T-helper 2 cell treated with Interferon-gamma antibody and Interleukin-4, amounts not matched to agents 5 μg/mL and 100 μg/mL, for 36 hours (primary cell): ENCODE measurements at regions not wholly inside any gene's neighbourhood (a gene's known extent, or its start where the extent isn't known, plus 50 kb on each side); places are given as distances from the start of the nearest gene placed in this dataset.
"Not testable (repeated sequence)": the region's sequence is repeated elsewhere in the genome, so short reads cannot be mapped to it uniquely, and the experiment has no call there.

Experiments
- DNase-seq: peaks from one replicate; pipeline ENCODE4 v3.0.0; 2021; ENCODE audit warnings: low spot score
- H3K27ac Mint-ChIP-seq: one replicate; pipeline ENCODE4 v1.8.0; 2021; ENCODE audit warnings: mild to moderate bottlenecking, mixed read lengths
- H3K27me3 Mint-ChIP-seq: one replicate; pipeline ENCODE4 v1.8.0; 2021; ENCODE audit warnings: low read depth, mixed read lengths
- H3K36me3 Mint-ChIP-seq: one replicate; pipeline ENCODE4 v1.8.0; 2021; ENCODE audit warnings: low read depth, mixed read lengths
- H3K4me1 Mint-ChIP-seq: one replicate; pipeline ENCODE4 v1.8.0; 2021; ENCODE audit warnings: low read depth, mixed read lengths
- H3K4me3 Mint-ChIP-seq: one replicate; pipeline ENCODE4 v1.8.0; 2022; ENCODE audit warnings: mild to moderate bottlenecking, moderate library complexity, mixed read lengths
- H3K9me3 Mint-ChIP-seq: one replicate; pipeline ENCODE4 v1.8.0; 2021; ENCODE audit warnings: mixed read lengths

DNA sequence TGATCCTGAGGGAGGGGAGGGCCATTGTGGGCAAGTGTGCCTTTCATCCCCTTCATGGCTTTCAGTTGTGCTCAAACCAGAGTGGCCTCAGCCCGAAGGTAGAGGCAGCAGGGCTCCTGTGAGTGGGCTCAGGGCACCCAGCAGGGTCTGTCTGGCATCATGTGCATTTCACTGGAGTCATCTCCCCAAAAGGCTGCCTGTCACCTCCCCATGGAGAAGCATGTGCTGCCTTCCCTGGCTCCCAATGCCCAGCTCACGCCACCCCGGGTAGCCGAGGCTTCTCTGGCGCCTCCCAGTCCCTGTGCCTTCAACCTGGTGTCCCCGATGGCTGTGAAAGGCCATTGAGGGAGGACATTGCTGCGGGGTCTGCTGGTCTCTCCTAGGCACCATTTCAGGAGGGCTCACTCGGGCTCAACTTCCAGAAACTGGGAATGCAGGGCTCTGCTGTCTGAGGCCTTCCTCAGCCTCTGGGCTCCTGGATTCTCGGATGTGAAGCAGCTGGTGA, 213.9 kb downstream of the BANP start:
- DNase-seq, H3K4me1 Mint-ChIP-seq: not testable (repeated sequence)

DNA sequence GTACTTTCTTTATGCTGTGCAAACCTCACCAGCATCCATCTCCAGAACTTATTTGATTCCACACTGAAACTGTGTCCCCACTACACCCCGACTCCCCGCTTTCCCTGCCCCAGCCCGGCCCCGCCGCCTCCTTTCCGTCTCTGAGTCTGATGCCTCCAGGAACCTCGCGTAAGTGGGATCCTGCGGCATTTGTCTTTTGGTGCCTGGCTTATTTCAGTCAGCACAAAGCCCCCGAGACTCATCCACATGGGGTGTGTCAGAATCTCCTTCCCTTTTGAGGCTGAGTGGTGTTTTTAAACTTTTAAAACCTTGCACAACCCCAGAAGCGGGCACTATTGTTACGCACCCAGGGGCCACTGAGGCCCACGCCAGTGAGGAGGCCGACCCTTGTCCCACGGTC, 214.4 kb downstream of the BANP start:
- H3K27me3 Mint-ChIP-seq, H3K27ac Mint-ChIP-seq, H3K36me3 Mint-ChIP-seq: not testable (repeated sequence)

More for the DNA sequence above, 213.9 kb downstream of the BANP start:
- H3K27ac Mint-ChIP-seq, H3K4me3 Mint-ChIP-seq, H3K36me3 Mint-ChIP-seq, H3K27me3 Mint-ChIP-seq, H3K9me3 Mint-ChIP-seq: not testable (repeated sequence)

DNA sequence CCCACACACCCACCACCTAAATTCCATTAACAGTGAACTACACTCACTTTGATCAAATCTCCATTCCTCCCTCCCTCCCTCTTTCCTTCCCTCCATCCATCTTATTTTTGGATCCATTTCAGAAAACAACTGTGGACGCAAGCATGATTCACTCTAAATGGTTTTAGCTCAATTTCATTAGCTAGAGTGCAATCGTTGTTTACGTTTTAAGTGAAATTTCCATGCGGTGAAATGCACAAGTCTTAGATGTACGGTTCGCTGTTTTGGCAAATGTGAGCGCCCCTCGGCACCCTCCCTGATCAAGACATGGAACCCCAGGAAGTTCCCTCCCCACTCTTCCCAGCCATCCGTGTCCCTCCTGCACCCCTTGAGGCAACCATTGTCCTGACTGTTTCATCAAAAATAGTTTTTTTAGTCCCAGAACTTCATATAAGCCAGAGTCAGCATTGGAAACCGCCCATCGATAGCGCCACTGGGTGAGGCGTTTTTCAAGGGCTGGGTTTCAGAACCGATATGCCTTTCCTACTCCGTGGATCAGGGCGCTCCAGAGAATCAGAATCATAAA, 215.1 kb downstream of the BANP start:
- not testable (repeated sequence) for H3K4me3 Mint-ChIP-seq, H3K27ac Mint-ChIP-seq, H3K27me3 Mint-ChIP-seq, H3K4me1 Mint-ChIP-seq, H3K36me3 Mint-ChIP-seq, DNase-seq, H3K9me3 Mint-ChIP-seq

More for the DNA sequence above, 214.4 kb downstream of the BANP start:
- H3K4me3 Mint-ChIP-seq, H3K4me1 Mint-ChIP-seq, DNase-seq, H3K9me3 Mint-ChIP-seq: not testable (repeated sequence)

DNA sequence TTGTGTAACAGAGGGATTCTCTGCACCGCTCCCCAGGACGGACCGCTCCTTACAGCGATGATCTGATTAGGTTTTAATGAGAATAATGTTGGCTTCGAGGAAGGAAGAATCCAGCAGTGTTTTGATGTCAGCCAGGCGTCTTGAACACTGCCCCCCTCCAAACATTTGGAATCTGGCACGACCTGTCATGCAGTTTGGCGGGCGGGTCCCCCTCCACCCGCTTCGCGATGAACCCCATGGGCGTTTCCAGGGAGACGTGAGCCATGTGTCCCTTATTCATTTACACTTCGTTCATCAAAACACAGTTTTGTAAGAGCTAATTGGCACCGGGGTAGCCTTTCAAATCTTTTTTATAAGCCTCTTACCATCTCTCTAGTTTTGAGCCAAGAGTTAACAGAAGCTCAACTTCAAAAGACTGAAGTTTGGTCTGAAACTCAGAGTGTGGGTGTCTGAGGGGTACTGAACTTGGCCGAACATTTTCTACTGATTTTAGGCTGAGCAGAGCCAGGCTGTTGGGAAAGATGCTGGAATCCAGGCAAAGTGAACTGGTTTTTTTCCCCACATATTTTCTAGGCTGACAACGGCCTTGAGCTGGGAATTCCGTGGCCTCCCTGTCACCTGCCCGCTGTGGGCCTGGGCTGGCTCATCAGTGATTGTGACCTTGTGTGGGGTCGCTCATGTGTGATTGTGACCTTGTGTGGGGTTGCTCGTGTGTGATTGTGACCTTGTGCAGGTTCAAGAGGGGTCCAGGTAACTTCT, 214.8 kb upstream of the ZNF469 start:
- not testable (repeated sequence) for H3K36me3 Mint-ChIP-seq, H3K4me1 Mint-ChIP-seq, H3K9me3 Mint-ChIP-seq, H3K27ac Mint-ChIP-seq, DNase-seq, H3K4me3 Mint-ChIP-seq, H3K27me3 Mint-ChIP-seq

DNA sequence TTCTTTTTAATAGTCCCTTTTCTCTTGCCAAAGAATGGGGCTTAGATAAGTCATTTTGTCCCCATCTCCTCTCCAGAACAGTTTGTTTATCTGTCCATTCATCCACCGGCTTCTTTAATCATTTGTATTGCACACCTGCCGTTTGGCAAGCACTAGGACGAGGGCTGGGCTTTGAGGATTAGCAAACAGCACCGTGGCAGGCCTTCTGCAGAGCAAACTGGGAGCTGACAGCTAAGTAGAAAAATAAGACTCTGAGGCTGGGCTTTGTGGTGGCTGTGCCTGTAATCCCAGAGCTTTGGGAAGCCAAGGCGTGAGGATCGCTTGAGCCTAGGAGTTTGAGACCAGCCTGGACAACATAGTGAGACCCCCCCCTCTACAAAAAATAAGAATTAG, 214.2 kb upstream of the ZNF469 start:
- not testable (repeated sequence) for H3K27me3 Mint-ChIP-seq, H3K36me3 Mint-ChIP-seq, H3K4me1 Mint-ChIP-seq, H3K9me3 Mint-ChIP-seq, H3K4me3 Mint-ChIP-seq, H3K27ac Mint-ChIP-seq, DNase-seq

DNA sequence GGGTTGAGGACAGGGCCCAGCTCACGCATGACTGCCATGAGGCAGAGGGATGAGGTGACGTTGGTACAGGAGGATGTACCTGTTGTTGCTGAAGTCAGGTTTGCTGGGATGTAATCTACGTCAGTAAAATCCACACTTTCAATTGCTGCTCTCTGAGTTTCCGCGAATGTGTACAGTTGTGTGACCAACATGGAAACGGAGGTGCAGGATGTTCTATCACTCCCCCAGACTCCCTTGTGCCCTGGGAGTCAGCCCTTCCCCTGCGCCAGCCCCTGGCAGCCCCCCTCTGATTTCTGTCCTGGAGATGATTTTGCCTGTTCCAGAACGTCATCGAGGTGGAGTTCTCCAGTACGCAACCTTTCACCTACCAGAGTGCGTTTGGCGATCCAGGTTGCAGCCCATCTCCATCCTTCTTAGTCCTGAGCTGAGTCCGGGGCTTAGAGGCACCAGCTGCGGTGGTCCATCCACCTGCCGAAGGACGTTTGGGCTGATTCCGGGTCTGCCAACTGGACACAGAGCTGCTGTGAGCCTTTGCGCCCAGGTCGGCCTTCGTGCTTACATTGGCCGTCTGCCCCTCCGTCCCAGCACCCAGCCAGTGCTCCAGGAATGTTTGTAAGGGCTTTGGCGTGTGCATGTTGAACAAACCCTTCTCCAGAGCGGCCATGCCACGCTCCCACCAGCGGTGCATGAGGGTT, 213.5 kb upstream of the ZNF469 start:
- H3K36me3 Mint-ChIP-seq, H3K4me3 Mint-ChIP-seq, H3K9me3 Mint-ChIP-seq, H3K27me3 Mint-ChIP-seq, H3K4me1 Mint-ChIP-seq, H3K27ac Mint-ChIP-seq, DNase-seq: not testable (repeated sequence)

DNA sequence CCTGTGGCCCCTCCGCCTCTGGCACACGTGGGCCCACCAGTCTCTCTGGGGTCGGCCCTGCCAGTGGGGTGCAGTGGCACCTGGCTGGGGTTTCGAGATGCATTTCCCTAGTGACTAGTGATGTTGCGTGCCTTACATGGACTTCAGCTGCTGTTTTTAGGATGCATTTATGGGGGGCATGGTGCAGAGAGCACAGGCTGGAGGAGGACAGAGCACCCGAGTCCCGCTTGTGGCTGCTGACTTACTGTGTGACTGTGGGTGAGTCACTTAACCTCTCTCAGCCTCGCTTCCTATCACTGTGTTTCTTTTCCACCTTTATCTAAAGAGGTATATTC, 213.0 kb upstream of the ZNF469 start:
- H3K27me3 Mint-ChIP-seq, H3K36me3 Mint-ChIP-seq, DNase-seq, H3K9me3 Mint-ChIP-seq, H3K4me3 Mint-ChIP-seq, H3K4me1 Mint-ChIP-seq, H3K27ac Mint-ChIP-seq: not testable (repeated sequence)

DNA sequence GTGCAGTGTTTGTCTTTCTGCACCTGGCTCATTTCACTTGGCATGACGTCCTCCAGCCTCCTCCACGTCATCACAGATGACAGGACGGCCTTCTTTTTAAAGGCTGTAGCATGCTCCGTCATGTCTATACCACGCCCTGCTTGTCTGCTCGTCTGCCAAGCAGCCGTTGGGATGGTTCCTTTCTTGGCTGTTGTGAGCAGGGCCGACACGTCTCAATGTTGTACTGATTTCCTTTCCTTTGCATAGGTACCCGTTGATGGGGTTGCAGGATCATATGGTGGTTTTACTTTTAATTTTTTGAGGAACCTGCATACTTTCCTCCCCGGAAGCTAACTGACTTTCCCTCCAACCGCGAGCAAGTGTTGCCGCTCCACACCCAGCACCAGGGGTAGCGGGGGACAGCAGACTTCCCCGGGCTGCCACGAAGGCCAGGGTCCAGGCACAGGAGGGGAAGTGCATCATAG, 212.2 kb upstream of the ZNF469 start:
- Mint-ChIP-seq H3K4me1 (peaks cover 6% of the 10 kb centered on the region), H3K36me3 (no peaks in the 10 kb centered on the region), H3K9me3 (no peaks in the 10 kb centered on the region), H3K4me3 (peak overlapping the region; percentile 26), H3K27me3 (peaks cover 9% of the 10 kb centered on the region), H3K27ac (no peak overlapping the region)
- no peak for DNase-seq

DNA sequence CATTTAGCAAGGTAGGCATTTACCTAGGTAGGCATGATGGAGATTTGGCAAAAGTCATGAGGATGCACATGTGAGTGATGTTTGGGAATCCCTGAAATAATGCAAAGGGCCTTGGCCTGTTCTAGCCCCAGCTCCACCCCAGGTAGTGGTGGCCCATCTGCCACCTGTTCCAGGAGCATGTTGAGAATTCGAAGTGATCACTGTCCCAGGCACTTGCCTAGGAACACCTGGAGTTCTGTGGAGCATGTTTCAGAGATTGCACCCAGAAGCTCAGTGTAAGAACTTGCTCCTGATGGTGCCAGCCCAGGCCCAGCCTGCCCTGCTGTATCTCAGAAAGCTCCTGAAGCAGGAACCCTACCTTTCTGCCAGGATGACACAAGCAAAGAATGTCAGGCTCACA, 211.6 kb upstream of the ZNF469 start:
- H3K36me3 Mint-ChIP-seq, H3K9me3 Mint-ChIP-seq, H3K27me3 Mint-ChIP-seq, H3K4me1 Mint-ChIP-seq, H3K27ac Mint-ChIP-seq, H3K4me3 Mint-ChIP-seq, DNase-seq: not testable (repeated sequence)

DNA sequence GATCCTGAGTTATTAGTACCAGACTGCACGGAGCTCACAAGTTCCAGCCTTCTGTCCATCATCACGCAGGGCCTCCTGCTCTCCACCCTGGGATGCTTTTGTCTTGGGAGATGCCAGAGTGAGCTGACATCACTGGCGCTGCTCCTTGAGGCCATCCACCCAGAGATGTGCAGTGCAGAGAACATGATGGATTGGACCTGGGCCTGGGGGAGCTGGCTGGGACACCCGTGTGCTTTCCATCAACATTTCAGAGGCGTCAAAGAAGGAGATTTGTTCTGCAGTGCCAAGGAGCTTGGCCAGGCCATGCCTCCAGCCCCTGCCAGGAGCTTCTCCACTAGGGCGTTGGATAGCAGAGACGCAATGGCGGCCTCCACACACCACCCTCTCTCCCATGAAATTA, 206.6 kb upstream of the ZNF469 start:
- H3K4me1 Mint-ChIP-seq, DNase-seq, H3K36me3 Mint-ChIP-seq, H3K27ac Mint-ChIP-seq, H3K4me3 Mint-ChIP-seq, H3K27me3 Mint-ChIP-seq, H3K9me3 Mint-ChIP-seq: not testable (repeated sequence)

DNA sequence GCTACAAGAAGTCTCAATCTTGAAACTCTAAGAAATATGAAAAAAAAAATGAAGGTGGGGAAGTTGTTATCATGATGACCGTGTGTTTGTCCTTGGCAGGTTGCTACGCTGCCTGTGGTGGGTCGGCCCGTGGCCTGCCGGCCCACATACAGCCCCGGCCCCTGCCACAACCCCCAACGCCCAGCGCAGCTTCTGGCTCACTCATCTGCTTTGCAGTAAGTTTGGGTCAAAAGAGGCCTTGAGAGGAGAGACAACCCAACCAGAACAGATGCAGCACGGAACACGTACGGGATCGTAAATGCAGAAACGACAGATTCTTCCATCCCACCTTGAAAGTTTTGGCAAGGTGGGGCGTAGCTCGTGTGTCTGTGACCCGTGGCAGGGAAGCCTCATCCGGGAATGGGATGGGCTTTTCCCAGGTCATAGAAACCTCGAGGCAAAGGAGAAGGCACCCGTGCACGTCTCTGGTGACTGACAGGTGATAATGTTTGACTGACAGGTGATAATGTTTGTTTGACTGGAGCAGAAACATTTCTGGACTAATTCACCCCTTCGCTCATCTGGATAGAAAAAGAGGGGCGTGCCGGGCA, 206.1 kb upstream of the ZNF469 start:
- H3K27me3 Mint-ChIP-seq, H3K4me1 Mint-ChIP-seq, H3K36me3 Mint-ChIP-seq, H3K4me3 Mint-ChIP-seq, H3K27ac Mint-ChIP-seq, DNase-seq, H3K9me3 Mint-ChIP-seq: not testable (repeated sequence)

DNA sequence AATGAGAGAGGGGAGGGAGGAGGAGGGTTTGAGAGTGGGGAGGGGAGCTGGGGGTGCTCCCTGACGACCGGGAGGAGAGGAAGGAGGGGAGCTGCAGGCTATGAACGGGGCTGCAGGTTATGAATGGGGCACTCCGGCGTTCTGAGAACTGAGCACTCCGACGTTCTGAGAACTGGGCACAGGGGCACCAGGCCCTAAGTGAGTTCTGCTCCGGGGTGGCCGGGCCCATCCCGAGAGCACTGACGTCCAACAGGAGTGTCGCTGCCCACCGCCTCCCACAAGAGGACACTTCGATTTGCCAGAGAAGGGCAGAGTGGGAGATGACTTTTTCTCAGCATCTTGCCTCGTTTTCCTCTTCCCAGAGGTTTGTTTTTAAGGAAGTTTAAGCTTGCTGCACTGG, 204.5 kb upstream of the ZNF469 start:
- DNase-seq, H3K27ac Mint-ChIP-seq, H3K4me1 Mint-ChIP-seq, H3K27me3 Mint-ChIP-seq, H3K36me3 Mint-ChIP-seq, H3K9me3 Mint-ChIP-seq, H3K4me3 Mint-ChIP-seq: not testable (repeated sequence)

DNA sequence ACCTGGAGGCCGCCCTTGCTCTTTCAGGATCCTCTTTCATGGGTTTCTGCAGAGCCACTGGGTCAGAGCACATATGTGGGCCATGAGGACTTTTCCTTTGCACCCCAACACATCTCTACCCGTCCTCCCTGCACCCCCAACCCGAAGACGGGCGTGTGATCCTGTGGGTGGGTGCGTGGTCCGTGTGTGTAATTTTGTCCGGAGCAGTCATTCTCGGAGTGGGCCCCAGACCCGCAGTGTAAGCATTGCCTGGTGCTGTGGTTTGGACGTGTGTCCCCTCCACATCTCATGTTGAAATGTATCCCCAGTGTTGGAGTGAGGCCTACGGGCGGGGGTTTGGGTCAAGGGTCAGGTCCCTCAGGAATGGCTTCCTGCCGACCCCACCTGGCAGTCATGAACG, 203.9 kb upstream of the ZNF469 start:
- H3K27ac Mint-ChIP-seq, DNase-seq, H3K4me1 Mint-ChIP-seq, H3K36me3 Mint-ChIP-seq, H3K27me3 Mint-ChIP-seq, H3K4me3 Mint-ChIP-seq, H3K9me3 Mint-ChIP-seq: not testable (repeated sequence)
